ENCODE measurements at regions not wholly inside any gene's neighbourhood (a gene's known extent, or its start where the extent isn't known, plus 50 kb on each side); places are given as distances from the start of the nearest gene placed in this dataset.

DNA sequence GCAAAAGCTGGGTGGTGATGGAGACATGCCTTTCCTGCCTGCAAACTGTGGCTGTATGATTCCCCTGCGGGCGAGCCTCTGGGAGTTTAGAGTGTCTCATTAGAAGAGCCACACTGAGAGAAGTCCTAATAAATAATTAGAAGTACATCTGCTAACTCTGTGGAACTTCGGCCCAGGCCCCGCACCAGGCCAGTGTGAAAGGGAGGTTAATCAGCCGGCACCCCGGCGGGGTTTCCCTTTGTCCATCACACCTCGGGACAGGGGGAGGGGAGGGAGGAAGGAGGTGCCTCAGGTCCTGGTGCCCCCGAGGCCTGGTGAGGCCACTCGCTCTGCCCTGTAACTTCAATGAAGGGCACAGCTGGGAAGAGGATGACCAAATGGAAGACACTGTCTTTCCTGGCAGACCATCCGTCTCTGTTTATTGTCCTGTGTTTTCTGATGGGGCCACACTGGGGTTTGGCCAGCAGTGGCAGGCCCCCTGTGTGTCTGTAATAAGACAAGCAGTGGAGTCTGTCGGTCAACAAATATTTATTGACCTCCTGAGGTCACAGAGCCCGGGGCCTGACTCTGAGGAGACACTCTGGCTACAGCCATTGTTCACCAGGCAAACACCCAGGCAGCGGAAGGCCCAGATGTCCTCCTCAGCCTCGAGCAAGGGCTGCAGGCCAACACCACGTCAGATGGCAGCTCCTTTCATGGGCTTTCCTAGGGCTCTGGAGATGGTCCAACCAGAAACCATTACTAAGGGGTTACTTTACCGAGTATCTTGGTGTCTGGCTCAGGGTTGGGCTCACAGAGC, 267.5 kb upstream of the RAB4A start:
- H2BK15ac ChIP-seq (ENCODE audit: low read depth, poor library complexity, severe bottlenecking), result peak overlapping the region; percentile 3
- no peak overlapping the region for H2AFZ ChIP-seq (ENCODE audit: low read depth, low read length)
- WGBS, result 48% methylated on average over 17 of the region's 17 CpGs
- H4K91ac ChIP-seq (ENCODE audit: low read length), result no peak overlapping the region
- H2BK12ac ChIP-seq (ENCODE audit: low read length in 2 of 2), result no peak overlapping the region
- H3K27me3 ChIP-seq (ENCODE audit: control insufficient read depth in 1 of 2, insufficient read depth in 1 of 2, low read length in 2 of 2), result peaks cover 7 to 13% of the 10 kb centered on the region in 2 experiments
- no peak overlapping the region for H2BK120ac ChIP-seq (ENCODE audit: low read depth, low read length)
- no peak overlapping the region for H3K4me3 ChIP-seq (ENCODE audit: insufficient read depth in 1 of 2, low read depth in 1 of 2, low read length in 2 of 2)
- H3K9ac ChIP-seq (ENCODE audit: low read length), result no peak overlapping the region
- peak overlapping the region in 1 of 2 experiments; percentile 55 for H3K14ac ChIP-seq (ENCODE audit: low read length in 2 of 2)
- no peaks in the 10 kb centered on the region for H3K79me1 ChIP-seq (replicated peaks; ENCODE audit: low read length, poor library complexity, severe bottlenecking)
- H2BK5ac ChIP-seq (ENCODE audit: low read depth, low read length, poor library complexity, severe bottlenecking), result no peak overlapping the region
- H3K4me1 ChIP-seq (ENCODE audit: control insufficient read depth, insufficient read depth, low read depth, low read length), result peaks cover 2% of the 10 kb centered on the region
- H3K4me2 ChIP-seq (ENCODE audit: low read length, poor library complexity, severe bottlenecking), result no peak overlapping the region
- no peak for DNase-seq
- H4K8ac ChIP-seq (ENCODE audit: low read length), result no peak overlapping the region
- H3K27ac ChIP-seq (ENCODE audit: low read length, poor library complexity, severe bottlenecking), result no peak overlapping the region
- no peak overlapping the region for H3K23ac ChIP-seq (ENCODE audit: low read length in 2 of 2)
- H3K18ac ChIP-seq (ENCODE audit: low read depth in 1 of 2, low read length in 2 of 2), result peak overlapping the region in 1 of 2 experiments; percentile 72
- no peaks in the 10 kb centered on the region for H3K36me3 ChIP-seq (ENCODE audit: control insufficient read depth in 1 of 2, insufficient read depth in 2 of 2, low read depth in 1 of 2, low read length in 2 of 2)
- H3K9me3 ChIP-seq (ENCODE audit: control insufficient read depth, low read length), result no peaks in the 10 kb centered on the region
- no peak overlapping the region for H2AK5ac ChIP-seq (ENCODE audit: low read length, severe bottlenecking)
- H3K4ac ChIP-seq (ENCODE audit: low read depth in 1 of 2, low read length in 2 of 2), result peak overlapping the region in 1 of 2 experiments; percentile 26

DNA sequence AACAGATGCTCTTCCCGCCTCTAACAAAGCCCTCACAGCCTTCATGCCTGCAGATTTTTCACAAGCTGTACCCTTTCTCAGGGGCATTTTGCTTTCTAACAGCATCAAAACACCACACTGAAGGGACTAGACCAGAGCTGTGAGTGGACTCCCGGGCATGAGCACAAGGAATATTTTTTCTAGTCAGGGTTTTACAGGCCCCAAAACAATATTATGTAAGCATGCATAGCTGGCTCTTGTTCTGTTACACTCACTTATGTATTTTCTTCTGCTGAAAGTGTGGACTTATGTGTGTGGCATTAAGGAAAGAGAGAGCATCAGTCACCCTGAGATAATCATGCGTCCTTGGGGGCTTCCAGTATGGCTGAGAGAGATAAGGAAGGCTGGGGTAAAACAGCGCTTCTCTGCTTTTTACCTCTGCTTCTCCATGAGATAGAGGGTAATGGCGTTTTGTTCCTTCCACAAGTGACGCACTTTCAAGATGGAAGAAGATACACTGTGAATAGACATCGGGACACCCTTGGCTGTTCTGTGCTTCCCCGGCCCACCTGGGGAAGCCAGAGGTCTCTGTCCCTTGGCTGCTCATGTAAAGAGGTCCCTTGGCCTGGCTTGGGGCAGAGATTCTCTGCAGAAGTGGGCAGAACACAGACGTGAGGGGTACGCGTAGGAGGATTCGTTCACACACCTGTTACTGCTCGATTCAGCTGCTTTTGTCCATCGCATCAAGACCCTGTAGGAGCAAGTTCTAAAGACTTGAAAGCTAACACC, 266.7 kb upstream of the RAB4A start:
- H3K27ac ChIP-seq (ENCODE audit: low read length, poor library complexity, severe bottlenecking), result no peak overlapping the region
- H2AFZ ChIP-seq (ENCODE audit: low read depth, low read length), result no peak overlapping the region
- H2BK5ac ChIP-seq (ENCODE audit: low read depth, low read length, poor library complexity, severe bottlenecking), result no peak overlapping the region
- no peaks in the 10 kb centered on the region for H3K36me3 ChIP-seq (ENCODE audit: control insufficient read depth in 1 of 2, insufficient read depth in 2 of 2, low read depth in 1 of 2, low read length in 2 of 2)
- H3K18ac ChIP-seq (ENCODE audit: low read depth in 1 of 2, low read length in 2 of 2), result no peak overlapping the region
- no peak overlapping the region for H2AK5ac ChIP-seq (ENCODE audit: low read length, severe bottlenecking)
- no peak overlapping the region for H3K4ac ChIP-seq (ENCODE audit: low read depth in 1 of 2, low read length in 2 of 2)
- no peak overlapping the region for H2BK15ac ChIP-seq (ENCODE audit: low read depth, poor library complexity, severe bottlenecking)
- no peak overlapping the region for H3K14ac ChIP-seq (ENCODE audit: low read length in 2 of 2)
- peaks cover 2% of the 10 kb centered on the region for H3K4me1 ChIP-seq (ENCODE audit: control insufficient read depth, insufficient read depth, low read depth, low read length)
- no peaks in the 10 kb centered on the region for H3K79me1 ChIP-seq (replicated peaks; ENCODE audit: low read length, poor library complexity, severe bottlenecking)
- no peaks in the 10 kb centered on the region for H3K9me3 ChIP-seq (ENCODE audit: control insufficient read depth, low read length)
- no peak overlapping the region for H3K4me3 ChIP-seq (ENCODE audit: insufficient read depth in 1 of 2, low read depth in 1 of 2, low read length in 2 of 2)
- H3K9ac ChIP-seq (ENCODE audit: low read length), result no peak overlapping the region
- H3K23ac ChIP-seq (ENCODE audit: low read length in 2 of 2), result no peak overlapping the region
- H3K27me3 ChIP-seq (ENCODE audit: control insufficient read depth in 1 of 2, insufficient read depth in 1 of 2, low read length in 2 of 2), result peaks cover 7 to 13% of the 10 kb centered on the region in 2 experiments
- 94% methylated on average over 14 of the region's 14 CpGs for WGBS
- peak overlapping the region; percentile 25 for H4K91ac ChIP-seq (ENCODE audit: low read length)
- peak overlapping the region in 1 of 2 experiments; percentile 38 for H2BK12ac ChIP-seq (ENCODE audit: low read length in 2 of 2)
- H4K8ac ChIP-seq (ENCODE audit: low read length), result no peak overlapping the region
- DNase-seq, result no peak
- H2BK120ac ChIP-seq (ENCODE audit: low read depth, low read length), result no peak overlapping the region
- no peak overlapping the region for H3K4me2 ChIP-seq (ENCODE audit: low read length, poor library complexity, severe bottlenecking)

DNA sequence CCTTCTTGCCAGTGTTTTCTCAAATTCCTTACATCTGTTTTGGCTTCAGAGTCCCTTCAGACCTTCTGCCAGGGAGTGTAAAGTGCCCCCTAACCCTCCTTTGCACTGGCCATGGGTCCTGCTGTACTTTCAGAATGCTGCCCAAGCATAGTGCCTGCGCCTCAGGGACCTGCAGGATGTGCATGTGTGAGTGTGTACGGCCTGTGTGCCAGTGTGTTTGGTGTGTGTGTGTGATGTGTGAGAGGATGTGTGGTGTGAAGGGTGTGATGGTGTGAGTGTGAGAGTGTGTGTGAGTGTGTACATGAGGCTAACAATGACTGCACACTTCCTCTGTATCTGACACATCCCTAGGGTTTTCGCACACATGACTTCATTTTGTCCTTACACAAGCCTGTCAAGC, 265.8 kb upstream of the RAB4A start:
- Histone ChIP-seq H2AK5ac (ENCODE audit: low read length, severe bottlenecking) (no peak overlapping the region), H2BK12ac (ENCODE audit: low read length in 2 of 2) (peak overlapping the region; percentile 80 to 84), H4K91ac (ENCODE audit: low read length) (no peak overlapping the region), H3K36me3 (ENCODE audit: control insufficient read depth in 1 of 2, insufficient read depth in 2 of 2, low read depth in 1 of 2, low read length in 2 of 2) (no peaks in the 10 kb centered on the region), H3K27me3 (ENCODE audit: control insufficient read depth in 1 of 2, insufficient read depth in 1 of 2, low read length in 2 of 2) (peaks cover 7 to 13% of the 10 kb centered on the region in 2 experiments), H3K23ac (ENCODE audit: low read length in 2 of 2) (no peak overlapping the region), H2BK15ac (ENCODE audit: low read depth, poor library complexity, severe bottlenecking) (no peak overlapping the region), H2AFZ (ENCODE audit: low read depth, low read length) (peak overlapping the region; percentile 11), H3K4me3 (ENCODE audit: insufficient read depth in 1 of 2, low read depth in 1 of 2, low read length in 2 of 2) (no peak overlapping the region), H3K9ac (ENCODE audit: low read length) (no peak overlapping the region), H3K4ac (ENCODE audit: low read depth in 1 of 2, low read length in 2 of 2) (no peak overlapping the region), H2BK5ac (ENCODE audit: low read depth, low read length, poor library complexity, severe bottlenecking) (no peak overlapping the region), H3K14ac (ENCODE audit: low read length in 2 of 2) (peak overlapping the region in 1 of 2 experiments; percentile 75), H4K8ac (ENCODE audit: low read length) (no peak overlapping the region), H3K4me2 (ENCODE audit: low read length, poor library complexity, severe bottlenecking) (no peak overlapping the region), H3K27ac (ENCODE audit: low read length, poor library complexity, severe bottlenecking) (no peak overlapping the region), H3K4me1 (ENCODE audit: control insufficient read depth, insufficient read depth, low read depth, low read length) (peaks cover 2% of the 10 kb centered on the region), H3K18ac (ENCODE audit: low read depth in 1 of 2, low read length in 2 of 2) (peak overlapping the region in 1 of 2 experiments; percentile 38), H3K79me1 (replicated peaks; ENCODE audit: low read length, poor library complexity, severe bottlenecking) (no peaks in the 10 kb centered on the region), H3K9me3 (ENCODE audit: control insufficient read depth, low read length) (no peaks in the 10 kb centered on the region), H2BK120ac (ENCODE audit: low read depth, low read length) (no peak overlapping the region)
- no peak for DNase-seq
- 100% methylated on average over 3 of the region's 3 CpGs for WGBS

DNA sequence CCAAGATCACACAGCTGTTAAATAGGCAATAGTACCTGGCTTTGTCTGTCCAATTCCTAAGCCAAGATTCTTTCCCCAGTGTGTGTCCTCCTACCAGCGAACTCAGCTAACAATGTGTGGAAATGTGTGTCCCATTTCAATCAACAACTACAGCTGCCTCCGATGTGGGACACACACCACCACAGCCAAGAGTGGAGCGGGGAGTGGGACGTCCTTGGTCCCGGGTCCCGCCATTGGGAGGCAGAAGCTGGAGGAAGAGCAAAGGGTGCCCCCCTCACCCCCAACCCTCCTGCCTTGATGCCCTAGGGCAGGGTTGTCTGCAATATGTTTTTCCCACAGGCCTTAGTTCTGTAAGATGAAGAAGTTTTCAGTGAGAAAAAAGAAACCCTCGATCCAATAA, 265.4 kb upstream of the RAB4A start:
- Histone ChIP-seq H3K9me3 (ENCODE audit: control insufficient read depth, low read length) (no peaks in the 10 kb centered on the region), H2AFZ (ENCODE audit: low read depth, low read length) (no peak overlapping the region)
- 96% methylated on average over 7 of the region's 7 CpGs for WGBS

More for the DNA sequence above, 265.4 kb upstream of the RAB4A start:
- no peak for DNase-seq
- no peak overlapping the region for H3K27ac ChIP-seq (ENCODE audit: low read length, poor library complexity, severe bottlenecking)
- H3K14ac ChIP-seq (ENCODE audit: low read length in 2 of 2), result no peak overlapping the region
- no peaks in the 10 kb centered on the region for H3K79me1 ChIP-seq (replicated peaks; ENCODE audit: low read length, poor library complexity, severe bottlenecking)
- H3K9ac ChIP-seq (ENCODE audit: low read length), result no peak overlapping the region
- H2AK5ac ChIP-seq (ENCODE audit: low read length, severe bottlenecking), result no peak overlapping the region
- H3K18ac ChIP-seq (ENCODE audit: low read depth in 1 of 2, low read length in 2 of 2), result no peak overlapping the region
- H3K4ac ChIP-seq (ENCODE audit: low read depth in 1 of 2, low read length in 2 of 2), result no peak overlapping the region
- H2BK120ac ChIP-seq (ENCODE audit: low read depth, low read length), result no peak overlapping the region
- H3K4me1 ChIP-seq (ENCODE audit: control insufficient read depth, insufficient read depth, low read depth, low read length), result peaks cover 2% of the 10 kb centered on the region
- no peak overlapping the region for H3K4me3 ChIP-seq (ENCODE audit: insufficient read depth in 1 of 2, low read depth in 1 of 2, low read length in 2 of 2)
- H3K27me3 ChIP-seq (ENCODE audit: control insufficient read depth in 1 of 2, insufficient read depth in 1 of 2, low read length in 2 of 2), result peaks cover 7 to 13% of the 10 kb centered on the region in 2 experiments
- peak overlapping the region; percentile 3 for H4K91ac ChIP-seq (ENCODE audit: low read length)
- no peak overlapping the region for H3K23ac ChIP-seq (ENCODE audit: low read length in 2 of 2)
- no peaks in the 10 kb centered on the region for H3K36me3 ChIP-seq (ENCODE audit: control insufficient read depth in 1 of 2, insufficient read depth in 2 of 2, low read depth in 1 of 2, low read length in 2 of 2)
- H2BK15ac ChIP-seq (ENCODE audit: low read depth, poor library complexity, severe bottlenecking), result no peak overlapping the region
- H3K4me2 ChIP-seq (ENCODE audit: low read length, poor library complexity, severe bottlenecking), result no peak overlapping the region
- no peak overlapping the region for H2BK5ac ChIP-seq (ENCODE audit: low read depth, low read length, poor library complexity, severe bottlenecking)
- H4K8ac ChIP-seq (ENCODE audit: low read length), result no peak overlapping the region
- peak overlapping the region in 1 of 2 experiments; percentile 84 for H2BK12ac ChIP-seq (ENCODE audit: low read length in 2 of 2)
